ENCODE measurements at regions not wholly inside any gene's neighbourhood (a gene's known extent, or its start where the extent isn't known, plus 50 kb on each side); places are given as distances from the start of the nearest gene placed in this dataset.

GRCh38 chr16:88286301-88286923 lies 96.3 kb upstream of the ZNF469 start:
- Histone ChIP-seq H3K4me3 (replicated peaks in 1 of 3) (no peak overlapping the region), H3K9me3 (no peaks in the 10 kb centered on the region), H3K27ac (no peak overlapping the region), H3K4me1 (no peaks in the 10 kb centered on the region), H3K27me3 (no peaks in the 10 kb centered on the region), H3K36me3 (no peaks in the 10 kb centered on the region)
- DNase-seq: no peak
- intact Hi-C loops (cut with DNase I): no loop called here
- TF ChIP-seq CTCF (IDR thresholded peaks at IDR 0.05): no peak
- no peak for TF ChIP-seq POLR2A (IDR thresholded peaks at IDR 0.05)
- WGBS, 2 donors: 83 to 91% methylated on average over 10 of the region's 10 CpGs

GRCh38 chr16:88287219-88287618 lies 95.5 kb upstream of the ZNF469 start:
- 65 to 92% methylated on average over 3 of the region's 3 CpGs for WGBS, 2 donors
- DNase-seq: peak in 1 of 2 donors; percentile 20
- Histone ChIP-seq H3K27me3 (no peaks in the 10 kb centered on the region), H3K27ac (no peak overlapping the region), H3K36me3 (no peaks in the 10 kb centered on the region), H3K4me1 (no peaks in the 10 kb centered on the region), H3K4me3 (replicated peaks in 1 of 3) (no peak overlapping the region), H3K9me3 (no peaks in the 10 kb centered on the region)
- intact Hi-C loops (cut with DNase I): no loop called here
- TF ChIP-seq CTCF (IDR thresholded peaks at IDR 0.05): peak in 2 of 6 experiments; percentile 37 to 58
- no peak for TF ChIP-seq POLR2A (IDR thresholded peaks at IDR 0.05)

- intact Hi-C loops (cut with DNase I): no loop called here
- Histone ChIP-seq H3K36me3 (no peaks in the 10 kb centered on the region), H3K27ac (no peak overlapping the region), H3K9me3 (no peaks in the 10 kb centered on the region), H3K27me3 (no peaks in the 10 kb centered on the region), H3K4me3 (replicated peaks in 1 of 3) (no peak overlapping the region), H3K4me1 (no peaks in the 10 kb centered on the region)
- 79 to 81% methylated on average over 3 of the region's 3 CpGs for WGBS, 2 donors
- no peak for DNase-seq
- TF ChIP-seq CTCF (IDR thresholded peaks at IDR 0.05) (no peak), POLR2A (IDR thresholded peaks at IDR 0.05) (no peak)
Observed at GRCh38 chr16:88288303-88288702, 94.5 kb upstream of the ZNF469 start.

- no peaks in the 10 kb centered on the region for H3K27me3 ChIP-seq
- intact Hi-C loops (cut with DNase I): no loop called here
- TF ChIP-seq POLR2A (IDR thresholded peaks at IDR 0.05) (no peak), CTCF (IDR thresholded peaks at IDR 0.05) (no peak)
- H3K4me1 ChIP-seq: no peaks in the 10 kb centered on the region
- no peaks in the 10 kb centered on the region for H3K9me3 ChIP-seq
- no peak for DNase-seq
- no peak overlapping the region for H3K4me3 ChIP-seq (replicated peaks in 1 of 3)
- no peaks in the 10 kb centered on the region for H3K36me3 ChIP-seq
- no peak overlapping the region for H3K27ac ChIP-seq
- WGBS, 2 donors: 88 to 89% methylated on average over 3 of the region's 3 CpGs
Observed at GRCh38 chr16:88289001-88289400, 93.8 kb upstream of the ZNF469 start.

GRCh38 chr16:88289561-88289960 lies 93.2 kb upstream of the ZNF469 start:
- Histone ChIP-seq H3K27me3 (no peaks in the 10 kb centered on the region), H3K36me3 (no peaks in the 10 kb centered on the region), H3K4me3 (replicated peaks in 1 of 3) (no peak overlapping the region), H3K9me3 (no peaks in the 10 kb centered on the region), H3K27ac (no peak overlapping the region), H3K4me1 (no peaks in the 10 kb centered on the region)
- TF ChIP-seq CTCF (IDR thresholded peaks at IDR 0.05) (no peak), POLR2A (IDR thresholded peaks at IDR 0.05) (no peak)
- DNase-seq: no peak
- 69 to 72% methylated on average over 5 of the region's 5 CpGs for WGBS, 2 donors
- intact Hi-C loops (cut with DNase I): no loop called here
